Progenitor cell of endocrine pancreas (in vitro differentiated cells): ENCODE measurements at regions not wholly inside any gene's neighbourhood (a gene's known extent, or its start where the extent isn't known, plus 50 kb on each side); places are given as distances from the start of the nearest gene placed in this dataset.

Source experiments
- DNase-seq: peaks from one replicate; pipeline ENCODE4 v3.0.0; 2021; ENCODE audit warnings: low spot score; ENCODE audit not compliant: unreplicated experiment
- H3K27ac Mint-ChIP-seq: 2 replicates; pipeline ENCODE4 v1.8.0; 2021; ENCODE audit warnings: mild to moderate bottlenecking, moderate library complexity, mixed read lengths
- H3K27me3 Mint-ChIP-seq: 2 replicates; pipeline ENCODE4 v1.8.0; 2021; ENCODE audit warnings: mixed read lengths
- H3K36me3 Mint-ChIP-seq: 2 replicates; pipeline ENCODE4 v1.8.0; 2022; ENCODE audit warnings: mixed read lengths; ENCODE audit not compliant: insufficient read depth
- H3K4me1 Mint-ChIP-seq: 2 replicates; pipeline ENCODE4 v1.8.0; 2021; ENCODE audit warnings: low read depth, mixed read lengths
- H3K4me3 Mint-ChIP-seq: 2 replicates; pipeline ENCODE4 v1.8.0; 2021; ENCODE audit warnings: low read depth, mild to moderate bottlenecking, moderate library complexity, mixed read lengths
- H3K9me3 Mint-ChIP-seq: 2 replicates; pipeline ENCODE4 v1.8.0; 2021; ENCODE audit warnings: low read depth, mixed read lengths
- CTCF ChIP-seq: fragments of 200-600 bp; sonication (generic); IDR thresholded peaks from one replicate; pipeline ENCODE4 v1.5.0; 2021; ENCODE audit warnings: antibody characterized with exemption, mild to moderate bottlenecking; ENCODE audit not compliant: unreplicated experiment

GRCh38 chr5:12845549-12846159 is 941.4 kb upstream of the CTNND2 start:
- no peaks in the 10 kb centered on the region for H3K27me3 Mint-ChIP-seq
- H3K27ac Mint-ChIP-seq = no peak overlapping the region
- no peaks in the 10 kb centered on the region for H3K9me3 Mint-ChIP-seq
- no peaks in the 10 kb centered on the region for H3K4me1 Mint-ChIP-seq
- H3K4me3 Mint-ChIP-seq = no peak overlapping the region
- DNase-seq = no peak
- no peaks in the 10 kb centered on the region for H3K36me3 Mint-ChIP-seq
- TF ChIP-seq CTCF = no peak

GRCh38 chr5:12840972-12841371 is 936.7 kb upstream of the CTNND2 start:
- DNase-seq = no peak
- Mint-ChIP-seq H3K27ac (no peak overlapping the region), H3K4me1 (no peaks in the 10 kb centered on the region), H3K27me3 (no peaks in the 10 kb centered on the region), H3K36me3 (no peaks in the 10 kb centered on the region), H3K9me3 (no peaks in the 10 kb centered on the region), H3K4me3 (no peak overlapping the region)
- TF ChIP-seq CTCF = no peak

GRCh38 chr5:12837592-12837991 is 933.3 kb upstream of the CTNND2 start:
- no peak for DNase-seq
- no peak overlapping the region for H3K4me3 Mint-ChIP-seq
- no peaks in the 10 kb centered on the region for H3K27me3 Mint-ChIP-seq
- H3K9me3 Mint-ChIP-seq = no peaks in the 10 kb centered on the region
- no peak for TF ChIP-seq CTCF
- no peaks in the 10 kb centered on the region for H3K4me1 Mint-ChIP-seq
- no peak overlapping the region for H3K27ac Mint-ChIP-seq
- no peaks in the 10 kb centered on the region for H3K36me3 Mint-ChIP-seq

GRCh38 chr5:12825163-12825562 is 920.9 kb upstream of the CTNND2 start:
- H3K36me3 Mint-ChIP-seq = no peaks in the 10 kb centered on the region
- H3K27ac Mint-ChIP-seq = no peak overlapping the region
- H3K4me1 Mint-ChIP-seq = no peaks in the 10 kb centered on the region
- no peak overlapping the region for H3K4me3 Mint-ChIP-seq
- no peak for TF ChIP-seq CTCF
- peaks cover 43% of the 10 kb centered on the region for H3K9me3 Mint-ChIP-seq
- H3K27me3 Mint-ChIP-seq = no peaks in the 10 kb centered on the region
- no peak for DNase-seq

DNA sequence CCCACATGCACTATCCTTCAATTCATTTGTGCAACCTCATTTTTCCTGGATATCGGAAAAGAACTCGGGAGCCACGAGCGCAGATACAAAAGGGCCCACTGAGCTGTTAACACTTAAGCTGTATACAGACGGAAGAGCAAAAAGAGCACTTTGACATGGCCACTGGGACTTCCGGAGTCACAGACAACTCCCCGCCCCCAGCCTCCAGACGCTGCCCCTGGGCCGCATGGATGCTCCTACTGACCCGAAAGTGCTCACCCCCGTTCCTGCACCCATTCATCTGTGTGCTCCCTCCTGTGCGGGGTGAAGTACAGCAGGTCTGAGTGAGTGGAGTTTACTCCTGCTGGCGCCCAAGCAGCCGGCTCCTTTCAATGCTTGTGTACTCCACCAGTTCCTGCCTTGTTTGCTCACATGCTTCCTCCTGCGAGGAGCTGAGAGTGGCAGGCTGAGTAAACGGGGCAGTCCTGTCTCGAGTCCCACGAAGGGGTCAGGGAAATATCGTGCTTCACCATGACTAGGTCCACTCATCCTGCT is 901.0 kb upstream of the CTNND2 start:
- Mint-ChIP-seq H3K27me3 (no peaks in the 10 kb centered on the region), H3K4me1 (no peaks in the 10 kb centered on the region), H3K27ac (no peak overlapping the region), H3K36me3 (no peaks in the 10 kb centered on the region), H3K4me3 (no peak overlapping the region), H3K9me3 (peaks cover 5% of the 10 kb centered on the region)
- no peak for DNase-seq
- TF ChIP-seq CTCF = no peak
